SK-N-SH (cell line): ENCODE measurements at regions not wholly inside any gene's neighbourhood (a gene's known extent, or its start where the extent isn't known, plus 50 kb on each side); places are given as distances from the start of the nearest gene placed in this dataset.

ENCODE experiments used
- CTCF ChIA-PET: fragments of 300-600, 350-600 bp; formaldehyde crosslinking; extraction: SDS; loops from one replicate; lab custom pipeline; 2021; lab: Yijun Ruan, JAX
- POLR2A ChIA-PET: fragments of 350-600 bp; sonication (Branson Sonifier 250); formaldehyde crosslinking; extraction: SDS; loops from one replicate; lab custom pipeline; 2020; ENCODE audit warnings: antibody characterized with exemption, inconsistent platforms; lab: Yijun Ruan, JAX
- DNase-seq: peaks from one replicate; pipeline ENCODE4 v3.0.0; 2012
- H2AFZ ChIP-seq: fragments of 200-600 bp; sonication (generic); 2 replicates; pipeline ENCODE4 v1.8.1; 2016; ENCODE audit warnings: antibody characterized with exemption, mild to moderate bottlenecking, low read depth
- H3F3A ChIP-seq: fragments of 200-600 bp; sonication (generic); replicated peaks from 2 replicates; pipeline ENCODE3; 2016; ENCODE audit warnings: antibody characterized with exemption, mild to moderate bottlenecking; ENCODE audit not compliant: insufficient read depth
- H3K27ac ChIP-seq, 2 experiments: fragments of 200-500 bp in 1 of 2; fragments of 200-600 bp in 1 of 2; sonication (Bioruptor generic) in 1 of 2; sonication (generic), shearing (Covaris generic) in 1 of 2; 2 replicates each; pipeline versions ENCODE4 v1.5.1 to v1.6.1; 2014 to 2016; ENCODE audit warnings: low read depth in 2 of 2, inconsistent platforms in 1 of 2, low read length in 1 of 2, mild to moderate bottlenecking in 1 of 2, mixed read lengths in 1 of 2
- H3K27me3 ChIP-seq: fragments of 200-600 bp; sonication (generic), shearing (Covaris generic); 2 replicates; pipeline ENCODE4 v1.6.1; 2016; ENCODE audit warnings: mixed run types; ENCODE audit not compliant: insufficient read depth
- H3K36me3 ChIP-seq, 2 experiments: fragments of 200-500 bp in 1 of 2; fragments of 200-600 bp in 1 of 2; sonication (Bioruptor generic) in 1 of 2; sonication (generic) in 1 of 2; replicated peaks in 1 of 2; 2 replicates each; pipeline versions ENCODE3 to v1.5.1; 2014 to 2016; ENCODE audit warnings: low read length in 1 of 2, mild to moderate bottlenecking in 1 of 2; ENCODE audit not compliant: insufficient read depth in 2 of 2, control insufficient read depth in 1 of 2
- H3K4me1 ChIP-seq, 2 experiments: fragments of 200-500 bp in 1 of 2; fragments of 200-600 bp in 1 of 2; sonication (Bioruptor generic) in 1 of 2; sonication (generic), shearing (Covaris generic) in 1 of 2; 2 replicates each; pipeline versions ENCODE4 v1.5.1 to v1.6.1; 2014 to 2016; ENCODE audit warnings: low read depth in 1 of 2, low read length in 1 of 2, mixed run types in 1 of 2; ENCODE audit not compliant: insufficient read depth in 2 of 2, control insufficient read depth in 1 of 2
- H3K4me2 ChIP-seq: fragments of 200-600 bp; sonication (generic), shearing (Covaris generic); 2 replicates; pipeline ENCODE4 v1.6.1; 2017; ENCODE audit warnings: mixed run types
- H3K4me3 ChIP-seq, 2 experiments: fragments of 200-500 bp in 1 of 2; fragments of 200-600 bp in 1 of 2; sonication (Bioruptor generic) in 1 of 2; sonication (generic), shearing (Covaris generic) in 1 of 2; 2 replicates each; pipeline versions ENCODE4 v1.5.1 to v1.8.1; 2014 to 2016; ENCODE audit warnings: low read depth in 2 of 2, inconsistent platforms in 1 of 2, low read length in 1 of 2, mild to moderate bottlenecking in 1 of 2, mixed read lengths in 1 of 2, moderate library complexity in 1 of 2
- H3K79me2 ChIP-seq: fragments of 200-600 bp; sonication (generic); 2 replicates; pipeline ENCODE4 v1.8.1; 2017; ENCODE audit warnings: mild to moderate bottlenecking; ENCODE audit not compliant: insufficient read depth
- H3K9ac ChIP-seq: fragments of 200-600 bp; sonication (generic); 2 replicates; pipeline ENCODE4 v1.6.1; 2017; ENCODE audit warnings: mixed run types
- H3K9me2 ChIP-seq: fragments of 200-600 bp; sonication (generic); 2 replicates; pipeline ENCODE4 v1.6.1; 2017; ENCODE audit warnings: mixed run types
- H3K9me3 ChIP-seq: fragments of 200-600 bp; sonication (generic); 2 replicates; pipeline ENCODE4 v1.6.1; 2017; ENCODE audit warnings: mixed run types, mild to moderate bottlenecking, moderate library complexity
- H4K20me1 ChIP-seq: fragments of 200-600 bp; sonication (generic); 2 replicates; pipeline ENCODE4 v1.6.1; 2017; ENCODE audit warnings: mild to moderate bottlenecking, mixed run types; ENCODE audit not compliant: insufficient read depth
- GATA2 ChIP-seq: sonication (generic); formaldehyde crosslinking; IDR thresholded peaks from 2 replicates; pipeline ENCODE4 v1.5.0; 2020; ENCODE audit warnings: mild to moderate bottlenecking, missing genetic modification reagents
- MAX ChIP-seq: IDR thresholded peaks from 2 replicates; pipeline ENCODE4 v1.4.0; 2012; ENCODE audit warnings: low read depth
- POLR2AphosphoS5 ChIP-seq: IDR thresholded peaks from 2 replicates; pipeline ENCODE4 v1.6.1; 2012; ENCODE audit warnings: low read depth, low read length
- REST ChIP-seq: IDR thresholded peaks from 2 replicates; pipeline ENCODE4 v1.6.1; 2012; ENCODE audit warnings: mild to moderate bottlenecking, low read depth, low read length, moderate library complexity
- TF ChIP-seq, protein P1 (sequence below): IDR thresholded peaks from 2 replicates; pipeline ENCODE4 v1.4.0; 2012; ENCODE audit warnings: low read depth, borderline replicate concordance

GRCh38 chrX:119343856-119344255 lies 55.3 kb upstream of the SLC25A43 start:
- Histone ChIP-seq H3K27me3 (peaks cover 26% of the 10 kb centered on the region), H3K27ac (no peak overlapping the region), H3K9me3 (no peaks in the 10 kb centered on the region), H3K4me3 (no peak overlapping the region), H4K20me1 (no peaks in the 10 kb centered on the region), H3K79me2 (no peaks in the 10 kb centered on the region), H3K4me1 (no peaks in the 10 kb centered on the region)
- CTCF ChIA-PET: no interaction called here
- TF ChIP-seq GATA2 (CRISPR knock-in tag) (no peak), REST (no peak), POLR2AphosphoS5 (no peak), MAX (no peak)
- TF ChIP-seq, protein P1, sequence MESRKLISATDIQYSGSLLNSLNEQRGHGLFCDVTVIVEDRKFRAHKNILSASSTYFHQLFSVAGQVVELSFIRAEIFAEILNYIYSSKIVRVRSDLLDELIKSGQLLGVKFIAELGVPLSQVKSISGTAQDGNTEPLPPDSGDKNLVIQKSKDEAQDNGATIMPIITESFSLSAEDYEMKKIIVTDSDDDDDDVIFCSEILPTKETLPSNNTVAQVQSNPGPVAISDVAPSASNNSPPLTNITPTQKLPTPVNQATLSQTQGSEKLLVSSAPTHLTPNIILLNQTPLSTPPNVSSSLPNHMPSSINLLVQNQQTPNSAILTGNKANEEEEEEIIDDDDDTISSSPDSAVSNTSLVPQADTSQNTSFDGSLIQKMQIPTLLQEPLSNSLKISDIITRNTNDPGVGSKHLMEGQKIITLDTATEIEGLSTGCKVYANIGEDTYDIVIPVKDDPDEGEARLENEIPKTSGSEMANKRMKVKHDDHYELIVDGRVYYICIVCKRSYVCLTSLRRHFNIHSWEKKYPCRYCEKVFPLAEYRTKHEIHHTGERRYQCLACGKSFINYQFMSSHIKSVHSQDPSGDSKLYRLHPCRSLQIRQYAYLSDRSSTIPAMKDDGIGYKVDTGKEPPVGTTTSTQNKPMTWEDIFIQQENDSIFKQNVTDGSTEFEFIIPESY: no peak
- TF ChIP-seq, all 33 proteins: peak for 0
- no peaks in the 10 kb centered on the region for H3F3A ChIP-seq
- no peak overlapping the region for H2AFZ ChIP-seq
- DNase-seq: no peak
- no peaks in the 10 kb centered on the region for H3K9me2 ChIP-seq
- no peaks in the 10 kb centered on the region for H3K36me3 ChIP-seq
- POLR2A ChIA-PET: no interaction called here
- no peak overlapping the region for H3K4me2 ChIP-seq
- no peak overlapping the region for H3K9ac ChIP-seq
